ENCODE measurements at regions not wholly inside any gene's neighbourhood (a gene's known extent, or its start where the extent isn't known, plus 50 kb on each side); places are given as distances from the start of the nearest gene placed in this dataset.

- in situ Hi-C loops (cut with HindIII; ENCODE audit: extremely low pct_ligation_motif_present, low pct_unique_long_range_greater_than_20kb) (no loop called here), intact Hi-C loops (cut with micrococcal nuclease; ENCODE audit: unreplicated experiment) (no loop called here)
- H3K4me1 ChIP-seq (ENCODE audit: insufficient read depth, low read length), result no peaks in the 10 kb centered on the region
- H3K4me2 ChIP-seq (ENCODE audit: low read depth, low read length), result no peak overlapping the region
- CTCF ChIA-PET (ENCODE audit: low intra/inter-chr PET ratio, low total read pairs), result no interaction called here
- no peak overlapping the region for H2AFZ ChIP-seq (ENCODE audit: low read length)
- no TSS peak for BruUV-seq (replicated peaks)
- no peak overlapping the region for H3K27ac ChIP-seq (ENCODE audit: extremely low read length, insufficient read depth, low read length)
- H4K20me1 ChIP-seq (ENCODE audit: insufficient read depth, low read length), result no peaks in the 10 kb centered on the region
- no peaks in the 10 kb centered on the region for H3K79me2 ChIP-seq (ENCODE audit: insufficient read depth, low read length)
- H3K9me3 ChIP-seq (ENCODE audit: low read length), result no peaks in the 10 kb centered on the region
- ATAC-seq (no peak), DNase-seq (ENCODE audit: low spot score) (no peak), FAIRE-seq (no peak)
- TF ChIP-seq SIN3B (IDR thresholded peaks at IDR 0.05; ENCODE audit: low read length) (no peak), NCOA1 (CRISPR knock-in tag; IDR thresholded peaks at IDR 0.05) (no peak), POLR2G (IDR thresholded peaks at IDR 0.05; ENCODE audit: low read depth, low read length) (no peak), PHF8 (CRISPR knock-in tag; IDR thresholded peaks at IDR 0.05) (no peak), ZFP62 (CRISPR knock-in tag; IDR thresholded peaks at IDR 0.05) (no peak), PHB2 (IDR thresholded peaks at IDR 0.05; ENCODE audit: partially characterized antibody) (no peak), ZNF296 (CRISPR knock-in tag; conservative IDR thresholded peaks at IDR 0.05) (no peak), ZNF207 (IDR thresholded peaks at IDR 0.05; ENCODE audit: borderline replicate concordance) (no peak), ZBTB34 (CRISPR knock-in tag; IDR thresholded peaks at IDR 0.05) (no peak), TEAD3 (CRISPR knock-in tag; optimal IDR thresholded peaks at IDR 0.05; ENCODE audit: borderline replicate concordance) (no peak), THAP11 (CRISPR knock-in tag; IDR thresholded peaks at IDR 0.05) (no peak), ZNF619 (CRISPR knock-in tag; IDR thresholded peaks at IDR 0.05) (no peak), CBFB (CRISPR knock-in tag; IDR thresholded peaks at IDR 0.05) (no peak), CEBPB (IDR thresholded peaks at IDR 0.05; ENCODE audit: borderline replicate concordance, low read depth, low read length) (no peak), ZFP1 (CRISPR knock-in tag; IDR thresholded peaks at IDR 0.05) (no peak), TIGD3 (CRISPR knock-in tag; IDR thresholded peaks at IDR 0.05; ENCODE audit: borderline replicate concordance) (no peak), SMYD3 (CRISPR knock-in tag; IDR thresholded peaks at IDR 0.05) (no peak)
- H3K36me3 ChIP-seq (replicated peaks in 1 of 2; ENCODE audit: control insufficient read depth in 1 of 2, insufficient read depth in 2 of 2, low read length in 2 of 2), result no peaks in the 10 kb centered on the region
- WGBS (ENCODE audit: low lambda C conversion rate), result 62% methylated on average over 5 of the region's 5 CpGs
- H3K27me3 ChIP-seq (ENCODE audit: control insufficient read depth in 1 of 2, insufficient read depth in 2 of 2, low read length in 2 of 2), result peaks cover 1 to 53% of the 10 kb centered on the region in 2 experiments; a peak in 4 of 5 replicates
- POLR2A ChIA-PET, result no interaction called here
- H3K4me3 ChIP-seq (replicated peaks in 1 of 3; ENCODE audit: insufficient read depth in 1 of 3, low read depth in 2 of 3, low read length in 3 of 3), result no peak overlapping the region
- no peak overlapping the region for H3K9ac ChIP-seq (ENCODE audit: insufficient read depth, low read depth, low read length)
Observed at GRCh38 chr7:156234192-156234591, 406.4 kb upstream of the RNF32 start.

Data from HepG2 (cell line).